Right lobe of liver (tissue), 6 donors: ENCODE measurements at regions not wholly inside any gene's neighbourhood (a gene's known extent, or its start where the extent isn't known, plus 50 kb on each side); places are given as distances from the start of the nearest gene placed in this dataset.
A peak's percentile ranks its signal among the peaks of the same experiment; 100 is the strongest.

Experiments used
- ATAC-seq, 4 donors: fragments of 200-7000 bp; cut with Tn5 transposase; one replicate each; pipeline ENCODE4 v1.9.1; 2020; ENCODE audit warnings: mild to moderate bottlenecking in 4 of 4, moderate library complexity in 4 of 4
- DNase-seq, 3 donors: peaks; one replicate each; pipeline ENCODE4 v3.0.0-alpha.2; 2020
- H3K27ac ChIP-seq, 3 donors: fragments of 200-600 bp; one replicate each; pipeline ENCODE4 v1.8.0; 2022
- H3K27me3 ChIP-seq, 2 donors: fragments of 200-600 bp; one replicate each; pipeline ENCODE4 v1.8.0; 2022
- H3K36me3 ChIP-seq, 4 donors: fragments of 200-600 bp; sonication (generic) in 1 of 4; one replicate each; pipeline versions ENCODE4 v1.5.1 to v1.8.0; 2017 to 2022; ENCODE audit warnings: control low read depth in 1 of 4
- H3K4me1 ChIP-seq, 4 donors: fragments of 200-600 bp; sonication (generic) in 1 of 4; one replicate each; pipeline versions ENCODE4 v1.5.1 to v1.8.0; 2017 to 2022; ENCODE audit warnings: control low read depth in 1 of 4
- H3K4me3 ChIP-seq, 3 donors: fragments of 200-600 bp; one replicate each; pipeline ENCODE4 v1.8.0; 2022
- H3K9me3 ChIP-seq, 4 donors: fragments of 200-600 bp; sonication (generic) in 1 of 4; one replicate each; pipeline versions ENCODE4 v1.5.1 to v1.8.0; 2017 to 2022; ENCODE audit warnings: control low read depth in 1 of 4
- POLR2A ChIP-seq: fragments of 450-650 bp; IDR thresholded peaks from one replicate; pipeline ENCODE4 v1.6.1; 2017; ENCODE audit warnings: antibody characterized with exemption, mild to moderate bottlenecking
- WGBS: methylation state at CpG from one replicate; pipeline ENCODE4 v1.1.6; 2018; ENCODE audit warnings: low coverage, low lambda C conversion rate; ENCODE audit not compliant: insufficient coverage; ENCODE audit errors: missing lambda C conversion rate; 5-methylcytosine and 5-hydroxymethylcytosine counted together
- intact Hi-C, 2 donors: fragments of 100-400 bp; cut with DNase I; formaldehyde crosslinking; loops; one replicate each; pipeline versions ENCODE4 v1.11.2 to v1.14.1; 2022
- TF ChIP-seq, protein P1 (sequence below), 4 donors: fragments of 200-600 bp in 3 of 4; fragments of 450-650 bp in 1 of 4; IDR thresholded peaks; one replicate each; pipeline versions ENCODE4 v1.5.1 to v1.8.0; 2016 to 2022; ENCODE audit warnings: antibody characterized with exemption in 4 of 4, mild to moderate bottlenecking in 2 of 4
- donor health status: DM: no; HTN: yes; CAD: no.
- donor health status: DM: no; HTN: no; CAD: no.
- donor health status: DM: no; HTN: no; CAD: no.
- donor health status: DM: no; HTN: yes; CAD: no.
- donor health status: DM: no; HTN: yes; CAD: no.

DNA sequence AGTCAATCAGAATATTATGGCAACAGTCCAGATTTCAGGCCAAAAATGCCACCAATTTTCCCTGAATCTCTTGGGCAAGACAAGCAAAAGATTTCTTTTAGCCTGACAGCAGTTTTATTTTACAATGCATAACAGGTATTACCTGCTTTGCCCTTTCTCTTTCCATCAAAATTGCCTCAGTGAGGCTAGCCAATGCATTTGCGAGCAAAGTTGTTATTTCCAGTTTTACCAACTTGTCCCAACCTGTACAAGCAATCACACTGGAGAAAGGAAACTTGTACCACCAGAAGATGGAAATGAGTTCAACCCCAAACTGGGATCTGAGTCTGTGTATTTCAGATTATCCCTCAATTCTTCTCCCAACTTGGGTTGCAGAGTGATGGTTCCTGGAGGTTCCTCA is 279.9 kb upstream of the CDYL start:
- ATAC-seq (no peak), DNase-seq (no peak)
- no peaks in the 10 kb centered on the region for H3K36me3 ChIP-seq
- no peaks in the 10 kb centered on the region for H3K9me3 ChIP-seq
- intact Hi-C loops, result no loop called here
- H3K27ac ChIP-seq, result no peak overlapping the region
- H3K27me3 ChIP-seq, result no peaks in the 10 kb centered on the region
- TF ChIP-seq POLR2A, result no peak
- TF ChIP-seq, protein P1, sequence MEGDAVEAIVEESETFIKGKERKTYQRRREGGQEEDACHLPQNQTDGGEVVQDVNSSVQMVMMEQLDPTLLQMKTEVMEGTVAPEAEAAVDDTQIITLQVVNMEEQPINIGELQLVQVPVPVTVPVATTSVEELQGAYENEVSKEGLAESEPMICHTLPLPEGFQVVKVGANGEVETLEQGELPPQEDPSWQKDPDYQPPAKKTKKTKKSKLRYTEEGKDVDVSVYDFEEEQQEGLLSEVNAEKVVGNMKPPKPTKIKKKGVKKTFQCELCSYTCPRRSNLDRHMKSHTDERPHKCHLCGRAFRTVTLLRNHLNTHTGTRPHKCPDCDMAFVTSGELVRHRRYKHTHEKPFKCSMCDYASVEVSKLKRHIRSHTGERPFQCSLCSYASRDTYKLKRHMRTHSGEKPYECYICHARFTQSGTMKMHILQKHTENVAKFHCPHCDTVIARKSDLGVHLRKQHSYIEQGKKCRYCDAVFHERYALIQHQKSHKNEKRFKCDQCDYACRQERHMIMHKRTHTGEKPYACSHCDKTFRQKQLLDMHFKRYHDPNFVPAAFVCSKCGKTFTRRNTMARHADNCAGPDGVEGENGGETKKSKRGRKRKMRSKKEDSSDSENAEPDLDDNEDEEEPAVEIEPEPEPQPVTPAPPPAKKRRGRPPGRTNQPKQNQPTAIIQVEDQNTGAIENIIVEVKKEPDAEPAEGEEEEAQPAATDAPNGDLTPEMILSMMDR (IDR thresholded peaks at IDR 0.05), result no peak
- 100% methylated on average over 1 of the region's 1 CpG for WGBS
- no peaks in the 10 kb centered on the region for H3K4me1 ChIP-seq
- H3K4me3 ChIP-seq, result no peak overlapping the region

DNA sequence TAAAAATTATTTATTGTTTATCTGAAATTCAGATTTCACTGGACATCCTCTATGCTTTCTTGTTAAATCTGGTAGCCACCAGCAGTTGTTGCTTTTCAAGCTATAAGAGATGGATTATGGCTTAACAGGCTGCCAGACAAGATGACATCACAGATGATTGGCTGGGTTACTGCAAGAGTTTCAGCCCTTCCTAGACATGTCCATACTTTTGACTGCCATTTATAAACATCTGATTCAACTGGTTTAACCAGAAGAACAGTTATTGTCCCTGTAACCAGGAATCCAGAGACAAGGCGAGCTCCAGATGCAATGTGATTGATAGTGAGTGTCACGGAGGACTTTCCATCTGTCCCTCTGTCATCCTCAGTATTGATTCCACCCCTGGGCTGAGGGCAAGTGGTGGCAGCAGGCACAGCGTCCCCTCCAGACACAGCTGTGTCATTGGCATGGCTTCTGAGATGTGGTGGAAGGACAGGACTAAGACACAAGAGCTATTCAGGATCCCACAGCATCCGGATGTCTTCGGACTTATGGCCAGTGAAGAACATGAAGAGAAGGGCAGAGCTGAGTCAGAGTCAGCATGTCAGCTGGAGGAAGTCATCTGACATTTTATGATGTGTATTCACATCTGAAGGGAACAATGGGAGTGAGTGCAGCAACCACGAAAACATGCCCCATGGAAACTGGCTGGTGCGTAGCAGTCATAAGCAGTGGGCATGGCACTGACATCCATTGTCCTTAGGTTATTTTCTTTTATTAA is 284.5 kb upstream of the CDYL start:
- Histone ChIP-seq H3K4me1 (no peaks in the 10 kb centered on the region), H3K4me3 (no peak overlapping the region), H3K36me3 (no peaks in the 10 kb centered on the region), H3K27ac (no peak overlapping the region), H3K9me3 (no peaks in the 10 kb centered on the region), H3K27me3 (no peaks in the 10 kb centered on the region)
- 89% methylated on average over 7 of the region's 7 CpGs for WGBS
- intact Hi-C loops, result no loop called here
- no peak for TF ChIP-seq POLR2A
- TF ChIP-seq, protein P1 (IDR thresholded peaks at IDR 0.05), result no peak
- no peak for DNase-seq
- no peak for ATAC-seq

DNA sequence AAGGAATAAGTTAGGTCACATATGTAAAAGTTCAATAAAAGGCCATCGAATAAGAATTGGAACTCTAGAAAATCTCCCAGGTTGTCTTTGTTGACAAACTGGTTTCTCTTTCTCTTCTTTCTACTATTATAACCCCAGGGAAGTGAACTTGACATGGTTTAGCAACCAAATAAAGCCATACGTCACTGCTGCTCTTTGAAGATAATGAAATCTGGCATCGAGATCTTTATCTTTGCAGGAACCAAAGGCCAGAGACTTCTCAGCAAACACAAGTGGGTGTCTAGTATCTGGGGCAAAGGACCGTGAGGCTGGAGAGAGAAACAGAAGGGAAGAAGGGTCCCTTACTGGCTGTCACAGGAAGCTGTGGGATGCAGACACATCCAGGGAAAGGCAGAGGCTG is 286.7 kb upstream of the CDYL start:
- Histone ChIP-seq H3K9me3 (no peaks in the 10 kb centered on the region), H3K27ac (no peak overlapping the region), H3K4me3 (no peak overlapping the region), H3K36me3 (no peaks in the 10 kb centered on the region), H3K27me3 (no peaks in the 10 kb centered on the region), H3K4me1 (no peaks in the 10 kb centered on the region)
- intact Hi-C loops, result no loop called here
- ATAC-seq (no peak), DNase-seq (no peak)
- 68% methylated on average over 4 of the region's 4 CpGs for WGBS
- TF ChIP-seq, protein P1 (IDR thresholded peaks at IDR 0.05), result no peak
- no peak for TF ChIP-seq POLR2A

GRCh38 chr6:4488389-4488788 is 287.8 kb upstream of the CDYL start:
- Histone ChIP-seq H3K9me3 (no peaks in the 10 kb centered on the region), H3K36me3 (no peaks in the 10 kb centered on the region), H3K27ac (no peak overlapping the region), H3K4me3 (no peak overlapping the region), H3K4me1 (no peaks in the 10 kb centered on the region), H3K27me3 (no peaks in the 10 kb centered on the region)
- ATAC-seq (no peak), DNase-seq (no peak)
- no peak for TF ChIP-seq POLR2A
- WGBS, result 81% methylated on average over 3 of the region's 3 CpGs
- intact Hi-C loops, result no loop called here

GRCh38 chr6:4487538-4487937 is 288.7 kb upstream of the CDYL start:
- no peak overlapping the region for H3K27ac ChIP-seq
- H3K9me3 ChIP-seq, result no peaks in the 10 kb centered on the region
- no peak for TF ChIP-seq POLR2A
- TF ChIP-seq, protein P1 (IDR thresholded peaks at IDR 0.05), result no peak
- DNase-seq (no peak), ATAC-seq (peak in 1 of 4 donors; percentile 22)
- 49% methylated on average over 2 of the region's 2 CpGs for WGBS
- intact Hi-C loops, result no loop called here
- no peak overlapping the region for H3K4me3 ChIP-seq
- no peaks in the 10 kb centered on the region for H3K36me3 ChIP-seq
- H3K27me3 ChIP-seq, result no peaks in the 10 kb centered on the region
- H3K4me1 ChIP-seq, result no peaks in the 10 kb centered on the region
